ENCODE measurements at regions not wholly inside any gene's neighbourhood (a gene's known extent, or its start where the extent isn't known, plus 50 kb on each side); places are given as distances from the start of the nearest gene placed in this dataset.

GRCh38 chr3:140758791-140759444 is 81.1 kb downstream of the TRIM42 start:
- WGBS (ENCODE audit: low lambda C conversion rate) = 17% methylated on average over 7 of the region's 7 CpGs
- POLR2A ChIA-PET = no interaction called here
- no peak overlapping the region for H3K4me3 ChIP-seq (ENCODE audit: low read depth in 2 of 2, low read length in 1 of 2)

More at GRCh38 chr3:140758791-140759444, 81.1 kb downstream of the TRIM42 start:
- TF ChIP-seq SIN3A (IDR thresholded peaks at IDR 0.05; ENCODE audit: borderline replicate concordance, low read depth, low read length) (no peak), RFX5 (IDR thresholded peaks at IDR 0.05; ENCODE audit: low read length) (no peak), POLR2AphosphoS5 (IDR thresholded peaks at IDR 0.05; ENCODE audit: low read depth, low read length) (no peak), FOSL2 (IDR thresholded peaks at IDR 0.05; ENCODE audit: borderline replicate concordance, low read depth) (no peak), TAF1 (IDR thresholded peaks at IDR 0.05; ENCODE audit: borderline replicate concordance, low read depth, low read length) (no peak), ELF1 (IDR thresholded peaks at IDR 0.05) (no peak), IRF3 (IDR thresholded peaks at IDR 0.05; ENCODE audit: low read depth, low read length) (no peak), GATA2 (CRISPR knock-in tag; IDR thresholded peaks at IDR 0.05) (no peak), FOXJ3 (CRISPR knock-in tag; IDR thresholded peaks at IDR 0.05) (no peak), MXI1 (IDR thresholded peaks at IDR 0.05; ENCODE audit: low read depth, low read length) (no peak), MAX (IDR thresholded peaks at IDR 0.05; ENCODE audit: low read depth) (no peak), MEF2A (IDR thresholded peaks at IDR 0.05; ENCODE audit: borderline replicate concordance, low read depth) (no peak), RXRA (IDR thresholded peaks at IDR 0.05; ENCODE audit: borderline replicate concordance, low read depth) (no peak), EZH2phosphoT487 (IDR thresholded peaks at IDR 0.05; ENCODE audit: borderline replicate concordance, low read depth) (no peak), TCF12 (IDR thresholded peaks at IDR 0.05) (no peak), REST (IDR thresholded peaks at IDR 0.05; ENCODE audit: low read depth, low read length) (no peak), NRF1 (IDR thresholded peaks at IDR 0.05; ENCODE audit: low read depth, low read length) (no peak), FOXM1 (IDR thresholded peaks at IDR 0.05; ENCODE audit: low read depth) (no peak)
- TF ChIP-seq, protein P1, sequence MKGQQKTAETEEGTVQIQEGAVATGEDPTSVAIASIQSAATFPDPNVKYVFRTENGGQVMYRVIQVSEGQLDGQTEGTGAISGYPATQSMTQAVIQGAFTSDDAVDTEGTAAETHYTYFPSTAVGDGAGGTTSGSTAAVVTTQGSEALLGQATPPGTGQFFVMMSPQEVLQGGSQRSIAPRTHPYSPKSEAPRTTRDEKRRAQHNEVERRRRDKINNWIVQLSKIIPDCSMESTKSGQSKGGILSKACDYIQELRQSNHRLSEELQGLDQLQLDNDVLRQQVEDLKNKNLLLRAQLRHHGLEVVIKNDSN (IDR thresholded peaks at IDR 0.05; ENCODE audit: borderline replicate concordance, low read depth) = no peak
- no peak for DNase-seq
- H3K27ac ChIP-seq (ENCODE audit: low read depth in 2 of 2, low read length in 1 of 2) = no peak overlapping the region
- CTCF ChIA-PET = no interaction called here
- no peak overlapping the region for H3K9ac ChIP-seq
- H2AFZ ChIP-seq (ENCODE audit: low read depth) = no peak overlapping the region
- no peak overlapping the region for H3K4me2 ChIP-seq
- no peaks in the 10 kb centered on the region for H3F3A ChIP-seq (replicated peaks; ENCODE audit: insufficient read depth)
- H3K4me1 ChIP-seq (ENCODE audit: control insufficient read depth in 1 of 2, insufficient read depth in 2 of 2, low read depth in 1 of 2, low read length in 1 of 2) = no peaks in the 10 kb centered on the region
- H3K9me3 ChIP-seq = no peaks in the 10 kb centered on the region
- H3K79me2 ChIP-seq (ENCODE audit: insufficient read depth) = no peaks in the 10 kb centered on the region
- H4K20me1 ChIP-seq (ENCODE audit: insufficient read depth) = no peaks in the 10 kb centered on the region
- no peaks in the 10 kb centered on the region for H3K36me3 ChIP-seq (replicated peaks in 1 of 2; ENCODE audit: control insufficient read depth in 1 of 2, insufficient read depth in 2 of 2, low read length in 1 of 2)
- H3K9me2 ChIP-seq = no peaks in the 10 kb centered on the region
- no peaks in the 10 kb centered on the region for H3K27me3 ChIP-seq (ENCODE audit: insufficient read depth)
